GM21619 (cell line): ENCODE measurements at regions not wholly inside any gene's neighbourhood (a gene's known extent, or its start where the extent isn't known, plus 50 kb on each side); places are given as distances from the start of the nearest gene placed in this dataset.

Experiments
- ATAC-seq: cut with Tn5 transposase; IDR thresholded peaks from one replicate; pipeline ENCODE4 v1.9.1; 2021; ENCODE audit not compliant: unreplicated experiment

DNA sequence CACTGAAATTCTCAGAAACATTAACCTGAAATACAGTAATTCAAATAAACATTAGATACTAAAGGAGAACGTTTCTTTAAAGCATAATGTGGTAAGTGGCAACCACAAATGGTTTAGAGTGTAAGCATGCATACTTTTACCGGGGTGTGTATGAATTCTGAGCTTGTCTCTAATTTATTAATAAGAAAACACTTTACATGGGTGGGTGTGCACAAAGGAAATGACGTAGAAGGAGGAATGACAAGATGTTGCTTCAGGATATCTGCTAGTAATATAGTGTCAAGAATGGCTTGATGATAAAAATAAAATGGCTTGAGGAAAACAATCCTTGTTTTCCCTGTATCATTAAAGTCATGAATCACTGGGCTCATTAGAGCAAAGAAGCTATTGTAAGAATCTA is 92.5 kb downstream of the ARL4A start:
- no peak for ATAC-seq

DNA sequence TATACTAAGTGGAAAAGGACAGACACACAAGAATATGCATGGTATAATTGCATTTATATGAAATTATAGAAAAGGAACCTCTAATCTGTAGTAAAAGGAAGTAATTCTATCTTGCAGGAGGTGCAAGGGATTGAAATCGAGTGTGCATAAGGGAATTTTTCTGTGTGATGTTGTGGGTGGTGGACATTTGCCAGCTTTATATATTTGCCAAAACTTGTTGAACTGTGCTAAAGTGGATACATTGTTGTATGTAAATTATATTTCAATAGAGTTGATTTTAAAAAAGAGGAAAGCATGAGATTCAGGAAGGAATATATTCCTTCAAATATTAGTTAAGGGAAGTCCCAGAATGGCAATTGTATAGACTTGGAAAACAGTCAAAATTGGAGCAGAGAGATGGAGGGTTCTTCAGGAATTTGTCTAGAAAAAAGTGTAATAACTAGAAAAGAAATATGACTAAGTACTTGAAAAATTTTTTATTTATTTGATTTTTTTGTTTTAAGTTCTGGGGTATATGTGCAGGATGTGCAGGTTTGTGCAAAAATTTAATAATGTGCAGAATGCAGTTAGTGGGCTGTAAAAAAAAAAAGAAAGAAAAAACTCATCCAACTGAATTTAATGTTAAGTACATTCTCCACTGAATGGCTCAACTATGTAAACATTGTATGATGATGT is 96.1 kb downstream of the ARL4A start:
- no peak for ATAC-seq

DNA sequence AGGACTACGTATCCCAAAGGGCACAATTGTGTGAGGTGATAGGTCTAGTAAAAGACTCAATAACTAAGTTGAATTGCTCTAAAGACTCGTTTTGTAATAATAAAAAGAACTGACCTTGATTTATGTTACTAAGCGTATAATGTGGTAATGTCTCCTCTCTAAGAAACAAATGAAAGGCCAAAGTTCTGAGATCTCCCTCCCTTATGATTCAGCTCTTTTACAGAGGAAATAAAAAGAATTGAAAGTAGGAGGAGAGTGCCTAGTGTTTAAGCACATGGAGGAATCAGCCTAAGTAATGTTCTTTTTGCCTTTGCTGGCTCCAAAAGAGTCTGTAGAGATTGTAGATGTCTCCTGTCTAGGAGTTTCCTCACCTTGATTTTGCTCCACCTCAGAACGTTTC is 98.0 kb downstream of the ARL4A start:
- no peak for ATAC-seq

DNA sequence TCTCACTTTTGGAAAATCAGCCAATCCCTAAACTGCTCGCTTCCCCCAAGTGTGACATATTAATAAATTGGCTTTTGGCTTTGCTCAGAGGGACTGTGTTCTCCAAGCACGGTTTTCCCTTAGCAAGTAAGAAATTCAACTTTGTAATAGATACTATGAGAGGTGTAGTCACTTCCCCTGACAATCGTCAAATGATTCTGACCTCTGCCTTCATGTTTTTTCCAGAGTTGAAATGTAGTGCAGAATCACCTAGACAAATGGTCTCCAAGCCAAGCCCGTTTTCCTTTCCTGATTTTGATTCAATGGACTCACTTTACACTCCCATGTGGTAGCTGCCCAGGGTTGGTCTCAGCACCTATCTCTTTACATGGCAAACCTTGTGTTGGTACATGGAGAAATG is 99.1 kb downstream of the ARL4A start:
- ATAC-seq = no peak

DNA sequence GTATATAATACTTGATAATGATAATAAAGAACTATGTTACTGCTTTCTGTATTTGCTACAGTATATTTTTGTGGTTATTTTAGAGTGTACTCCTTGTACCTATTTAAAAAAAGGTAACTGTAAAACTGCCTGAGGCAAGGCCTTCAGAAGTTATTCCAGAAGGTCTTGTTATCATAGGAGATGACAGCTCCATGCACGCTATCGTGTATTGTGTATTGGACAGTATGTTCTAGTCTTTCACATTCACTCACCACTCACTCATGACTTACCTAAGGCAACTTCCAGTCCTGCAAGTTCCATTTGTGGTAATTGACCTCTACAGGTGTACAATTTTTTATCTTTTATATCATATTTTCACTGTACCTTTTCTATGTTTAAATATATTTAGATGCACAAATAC is 100.7 kb downstream of the ARL4A start:
- no peak for ATAC-seq

DNA sequence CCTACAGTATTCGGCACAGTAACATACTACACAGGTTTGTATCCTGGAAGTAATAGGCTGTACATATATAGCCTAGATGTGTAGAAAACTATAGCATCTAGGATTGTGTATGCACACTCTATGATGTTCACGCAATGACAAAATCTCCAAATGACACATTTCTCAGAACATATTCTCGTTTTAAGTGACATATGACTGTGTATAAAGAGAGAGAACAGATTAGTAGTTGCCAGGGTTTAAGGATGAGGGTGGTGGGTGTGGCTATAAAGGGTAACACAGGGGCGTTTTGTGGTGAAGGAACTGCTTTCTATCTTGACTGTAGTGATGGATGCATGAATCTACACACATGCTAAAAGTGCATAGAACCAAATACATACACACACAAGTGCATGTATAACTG is 101.2 kb downstream of the ARL4A start:
- ATAC-seq = no peak

DNA sequence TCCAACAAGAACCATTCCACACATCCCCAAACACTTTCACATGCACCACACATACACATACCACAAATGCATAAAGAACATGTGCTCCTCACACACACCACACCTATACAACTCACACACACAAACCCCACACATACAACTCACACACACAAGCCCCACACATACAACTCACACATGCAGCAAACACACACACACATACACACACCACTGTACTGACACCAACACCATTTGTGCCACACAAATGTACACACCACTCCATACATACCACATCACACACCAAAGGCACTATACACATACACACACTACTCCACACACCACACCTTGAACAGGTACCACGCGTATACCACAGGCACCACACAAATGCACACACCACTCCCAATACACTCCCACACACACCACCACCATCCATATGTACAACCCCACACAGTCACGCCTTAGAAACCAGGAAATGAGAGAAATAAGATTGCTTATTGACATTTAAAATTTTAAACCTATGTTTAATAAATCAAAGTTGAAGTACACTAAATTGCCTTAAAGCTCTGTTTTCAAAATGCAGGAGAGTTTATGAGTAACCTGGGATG is 107.4 kb downstream of the ARL4A start:
- no peak for ATAC-seq

DNA sequence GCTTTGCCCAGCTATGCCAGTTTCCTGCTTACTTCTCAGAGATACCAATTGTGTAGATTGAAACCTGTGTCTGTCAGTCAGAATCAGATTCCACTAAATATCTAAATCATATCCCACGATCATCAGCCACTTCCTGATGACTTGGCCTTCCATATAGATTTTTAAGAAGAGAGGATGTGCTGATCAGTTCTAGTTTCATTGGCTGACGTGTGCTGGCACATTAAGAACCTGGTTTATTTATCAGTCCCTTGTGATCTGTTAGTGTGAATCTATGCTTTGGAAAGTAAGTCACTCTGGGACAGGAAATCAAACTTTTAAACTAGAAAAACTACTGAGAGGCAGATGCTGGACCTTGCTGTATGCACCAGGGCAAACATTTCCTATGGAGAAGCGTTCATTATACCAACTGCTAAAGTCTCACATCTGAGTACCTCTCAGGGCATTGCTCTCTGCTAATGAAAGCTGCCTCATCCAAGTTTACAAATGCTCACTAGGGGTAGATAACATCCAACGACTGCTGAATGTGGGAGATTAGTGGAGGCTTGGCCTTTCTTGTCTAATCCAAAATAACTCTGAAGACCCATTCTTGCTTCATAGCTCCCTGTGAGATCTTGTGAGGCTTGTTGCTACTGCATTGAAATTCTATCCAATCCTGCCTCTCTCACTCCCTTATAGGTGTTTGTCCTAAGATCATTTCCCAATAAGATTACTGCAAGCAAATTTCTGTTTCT is 109.1 kb downstream of the ARL4A start:
- no peak for ATAC-seq

DNA sequence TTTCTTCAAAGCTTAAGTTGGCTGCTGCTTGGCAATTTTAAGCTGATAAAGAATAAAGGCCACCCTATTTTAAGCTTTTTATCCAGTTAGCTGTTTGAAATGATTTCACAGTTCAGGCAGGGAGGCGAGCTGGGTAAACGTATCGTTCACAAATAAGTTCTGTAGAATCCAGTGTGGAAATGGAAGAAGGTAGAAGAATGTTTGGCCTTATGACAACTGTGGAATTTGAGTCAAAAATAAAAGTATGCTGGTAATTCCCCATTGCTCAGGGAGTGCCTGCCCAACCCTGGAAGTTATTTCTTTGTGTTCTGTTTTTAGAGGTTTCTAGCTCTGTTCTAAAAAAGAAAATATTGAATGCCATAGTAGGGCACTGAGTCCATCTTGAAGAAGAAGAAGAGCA is 113.1 kb downstream of the ARL4A start:
- ATAC-seq = no peak

DNA sequence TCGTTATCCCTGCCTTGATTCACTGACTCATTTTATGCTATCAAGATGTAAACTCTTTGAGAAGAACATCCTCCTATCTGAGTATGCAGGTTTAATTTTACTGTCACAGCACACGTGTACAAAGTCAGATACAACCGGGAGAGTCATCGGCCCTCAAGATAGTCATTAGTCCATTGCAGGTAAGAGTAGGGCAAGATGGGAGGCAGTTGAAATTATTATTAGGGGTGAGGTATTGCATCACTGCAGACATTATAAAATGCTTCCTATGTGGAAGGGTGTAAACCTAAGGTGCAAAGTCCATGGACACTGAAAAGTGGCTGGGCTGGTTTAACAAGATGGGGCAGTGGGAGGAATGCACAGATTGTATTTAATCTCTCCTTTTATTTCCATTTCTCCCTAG is 113.7 kb downstream of the ARL4A start:
- no peak for ATAC-seq

DNA sequence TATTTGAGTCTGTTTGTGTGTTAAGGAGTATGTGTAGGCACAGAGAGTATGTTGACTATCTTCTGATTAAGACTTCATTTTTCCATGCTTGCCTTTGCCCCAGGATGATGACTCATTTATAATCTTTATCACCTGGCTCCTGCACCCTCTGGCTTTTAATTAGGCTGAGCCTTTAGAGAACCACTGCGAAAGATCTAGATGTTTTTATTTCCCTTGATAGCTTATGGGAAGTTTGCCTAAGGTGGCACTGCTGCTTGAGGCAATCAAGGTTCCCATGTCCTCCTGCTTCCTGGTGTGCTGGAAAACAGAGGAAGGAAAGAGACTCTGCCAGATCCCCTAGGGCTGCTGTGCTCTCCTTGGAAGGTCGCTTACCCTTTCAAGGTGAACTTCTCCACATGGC is 114.6 kb downstream of the ARL4A start:
- ATAC-seq = no peak

DNA sequence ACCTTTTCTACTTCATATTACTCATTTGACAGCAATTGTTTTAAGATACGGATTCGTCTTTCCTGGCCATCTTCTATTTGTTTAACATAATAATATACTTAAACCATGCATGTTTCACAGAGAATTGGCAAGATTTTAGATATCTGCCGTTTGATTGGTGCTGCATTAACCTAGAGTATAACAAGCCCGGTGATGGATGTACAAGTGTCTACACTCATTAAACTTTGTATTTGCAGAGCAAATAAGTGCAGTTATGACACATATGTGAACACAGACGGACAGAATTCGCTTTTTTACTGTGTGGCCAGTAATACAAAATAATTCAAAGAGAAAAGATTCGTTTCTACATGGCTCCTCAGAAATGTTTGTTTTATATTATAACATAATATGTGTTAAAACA is 116.1 kb downstream of the ARL4A start:
- ATAC-seq = no peak

DNA sequence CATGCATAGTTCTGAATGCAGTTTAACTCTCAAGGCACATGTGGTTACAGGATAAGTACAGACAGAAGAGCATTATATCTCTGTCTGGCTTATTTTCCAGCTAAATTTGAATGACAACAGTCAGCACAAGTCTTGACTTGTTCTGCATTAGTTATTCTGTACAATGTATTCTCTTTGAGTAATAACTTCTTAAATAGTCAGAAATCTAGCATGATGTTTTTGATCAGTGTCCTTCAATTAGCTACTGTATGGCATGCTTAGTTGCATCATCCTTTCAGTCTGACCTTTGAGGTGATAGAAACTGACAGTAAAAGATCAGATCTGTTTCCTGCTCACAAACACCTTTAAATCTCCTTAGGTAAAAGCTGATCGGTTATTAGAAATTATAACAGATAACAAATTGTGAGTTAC is 118.1 kb downstream of the ARL4A start:
- ATAC-seq = no peak

DNA sequence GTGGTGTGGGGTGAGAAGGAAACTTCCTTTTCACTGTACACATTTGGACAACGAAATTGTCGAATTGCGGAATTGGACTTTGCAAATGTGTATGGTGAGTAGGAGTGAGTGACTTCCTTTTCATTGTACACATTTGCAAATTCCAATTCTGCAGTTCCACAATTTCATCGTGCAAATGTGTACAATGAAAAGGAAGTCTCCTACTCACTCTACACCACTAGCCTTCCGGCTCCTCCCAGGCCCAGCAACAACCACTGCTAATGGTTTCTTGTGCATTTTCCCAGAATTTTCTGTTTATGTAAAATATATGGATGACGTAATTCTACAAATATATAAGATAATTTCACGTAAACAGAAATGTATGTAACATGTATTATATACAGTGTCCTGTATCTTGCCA is 118.5 kb downstream of the ARL4A start:
- ATAC-seq = no peak

DNA sequence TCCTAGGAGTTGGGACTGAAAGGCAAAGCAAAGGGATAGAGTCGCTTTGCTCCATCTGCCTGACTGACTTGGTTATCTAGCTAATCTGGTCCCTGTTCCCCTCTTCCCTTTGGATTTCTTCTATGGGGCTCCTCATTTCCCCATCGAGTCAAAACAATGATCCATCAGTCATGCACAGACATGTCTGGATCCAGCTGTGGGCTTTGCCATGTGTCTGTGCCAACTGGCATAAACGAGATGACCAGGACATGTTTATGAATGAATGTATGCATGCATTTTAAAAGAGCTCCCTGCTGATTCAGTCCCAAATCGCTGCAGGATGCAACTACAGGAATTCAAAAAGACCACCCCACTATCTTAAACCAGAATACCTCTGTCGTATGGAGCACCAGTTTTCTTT is 122.0 kb downstream of the ARL4A start:
- no peak for ATAC-seq

DNA sequence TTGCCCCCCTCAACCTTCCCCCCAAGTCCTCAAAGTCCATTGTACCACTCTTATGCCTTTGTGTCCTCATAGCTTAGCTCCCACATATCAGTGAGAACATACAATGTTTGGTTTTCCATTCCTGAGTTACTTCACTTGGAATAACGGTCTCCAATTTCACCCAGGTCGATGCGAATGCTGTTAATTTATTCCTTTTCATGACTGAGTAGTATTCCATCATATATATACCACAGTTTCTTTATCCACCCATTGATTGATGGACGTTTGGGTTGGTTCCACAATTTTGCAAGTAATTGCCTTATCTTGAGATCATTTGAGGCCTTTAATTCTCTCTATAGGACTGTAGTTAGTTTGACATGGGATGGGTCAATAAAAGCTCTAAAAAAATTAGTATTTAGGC is 124.7 kb downstream of the ARL4A start:
- ATAC-seq = no peak

DNA sequence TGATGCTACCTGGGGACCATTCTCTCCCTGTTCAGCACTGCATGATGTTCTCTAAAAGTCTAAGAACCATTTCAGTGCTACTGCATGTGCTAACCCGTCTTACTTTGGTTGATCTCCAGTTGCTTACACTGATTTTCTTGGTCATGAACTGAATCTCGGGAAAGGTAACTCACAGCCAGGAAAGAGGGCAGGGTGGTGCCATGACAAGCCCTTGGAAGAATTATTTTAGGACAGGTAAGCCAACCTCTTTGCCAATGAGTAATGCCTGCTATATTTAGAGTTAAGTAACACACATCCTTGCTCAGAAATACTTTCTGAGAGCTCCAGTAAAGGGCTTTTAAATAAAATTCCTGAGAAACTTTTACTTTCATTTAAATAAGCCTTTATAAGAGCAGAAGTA is 126.7 kb downstream of the ARL4A start:
- no peak for ATAC-seq

DNA sequence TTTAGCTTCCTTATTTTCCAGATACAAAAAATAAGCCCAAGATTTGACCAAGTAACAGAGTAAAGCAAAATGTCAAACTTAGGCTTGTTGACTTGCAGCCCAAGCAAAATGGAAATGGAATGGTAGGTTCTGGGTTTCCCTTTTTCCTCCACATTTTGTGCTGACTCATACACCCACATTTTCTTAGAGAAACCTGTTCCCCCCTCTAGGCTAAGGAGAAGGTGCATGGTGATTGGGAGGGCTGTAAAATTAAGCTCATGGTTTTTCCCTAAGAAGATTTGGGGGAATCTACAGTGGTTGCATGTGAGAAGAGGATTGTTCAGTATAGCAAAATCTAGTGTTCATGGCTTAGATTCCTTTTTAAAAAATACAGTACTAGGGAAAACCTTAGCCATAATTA is 127.4 kb downstream of the ARL4A start:
- no peak for ATAC-seq

DNA sequence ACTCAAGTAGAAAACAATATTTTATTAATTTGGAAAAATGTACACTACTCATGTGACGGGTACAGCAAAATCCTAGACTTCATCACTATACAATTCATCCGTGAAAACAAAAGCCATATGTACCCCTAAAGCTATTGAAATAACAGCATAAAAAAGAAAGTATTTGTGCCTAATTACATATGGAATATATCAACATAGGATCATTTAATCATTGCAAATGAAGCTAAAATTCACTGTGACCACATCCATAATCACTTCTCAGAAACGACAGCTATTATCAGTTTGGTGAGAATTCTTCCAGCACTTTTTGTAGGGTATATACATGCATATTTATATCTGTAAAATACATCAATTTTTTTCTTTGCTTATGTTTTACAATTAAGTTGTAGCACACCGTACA is 128.0 kb downstream of the ARL4A start:
- ATAC-seq = no peak

DNA sequence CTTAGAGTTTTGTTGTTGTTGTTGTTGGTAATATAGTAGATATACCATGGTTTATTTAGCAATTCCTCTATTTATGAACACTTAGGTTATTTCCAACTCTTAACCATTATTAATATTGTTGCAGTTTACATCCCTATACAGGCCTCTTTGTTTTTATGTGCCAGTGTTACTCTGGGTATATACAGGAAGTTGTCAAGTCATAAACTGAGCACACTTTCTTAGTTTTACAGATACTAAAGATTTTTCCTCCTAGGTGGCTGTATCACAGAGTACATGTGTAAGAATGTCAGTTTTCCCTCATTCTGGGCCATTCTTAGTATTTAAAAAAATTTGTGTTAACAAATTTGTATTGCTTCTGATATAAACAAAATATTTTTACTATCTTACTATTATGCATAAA is 128.4 kb downstream of the ARL4A start:
- ATAC-seq = no peak

DNA sequence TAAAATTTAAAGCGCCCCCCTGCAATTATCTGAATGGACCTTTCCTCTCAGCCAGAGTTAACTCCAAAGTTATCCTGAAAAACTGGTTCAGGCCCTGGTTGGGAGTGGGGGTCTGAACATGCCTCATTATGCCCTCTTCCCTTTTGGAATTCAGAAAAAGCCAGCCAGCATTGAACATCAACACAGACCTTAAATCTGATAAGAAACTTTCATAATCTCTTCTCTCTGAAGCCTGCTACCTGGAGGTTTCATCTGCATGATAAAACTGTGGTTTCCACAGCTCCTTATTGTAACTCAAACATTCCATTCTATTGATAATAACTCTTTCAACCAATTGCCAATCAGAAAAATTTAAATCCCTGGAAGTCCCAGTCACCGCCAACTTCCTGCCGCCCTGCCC is 133.3 kb downstream of the ARL4A start:
- no peak for ATAC-seq

DNA sequence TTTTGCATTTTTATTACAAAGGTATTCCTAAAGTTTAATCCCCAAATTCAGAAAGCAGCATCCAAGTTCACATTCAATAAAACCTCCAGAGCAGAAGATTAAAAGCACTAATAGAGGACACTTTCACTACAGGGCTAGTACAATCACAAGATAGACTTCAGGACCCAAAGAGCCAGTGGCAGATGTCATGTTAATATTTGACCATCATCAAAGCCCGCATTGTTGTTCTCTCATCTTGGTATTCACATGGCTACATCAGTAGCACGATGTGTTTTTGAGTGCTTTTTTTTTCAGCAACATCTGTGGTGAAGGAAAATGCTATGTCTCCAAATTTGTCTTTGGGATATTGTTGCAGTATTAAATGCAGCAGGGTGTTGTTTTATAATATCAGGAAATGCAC is 134.3 kb downstream of the ARL4A start:
- no peak for ATAC-seq

DNA sequence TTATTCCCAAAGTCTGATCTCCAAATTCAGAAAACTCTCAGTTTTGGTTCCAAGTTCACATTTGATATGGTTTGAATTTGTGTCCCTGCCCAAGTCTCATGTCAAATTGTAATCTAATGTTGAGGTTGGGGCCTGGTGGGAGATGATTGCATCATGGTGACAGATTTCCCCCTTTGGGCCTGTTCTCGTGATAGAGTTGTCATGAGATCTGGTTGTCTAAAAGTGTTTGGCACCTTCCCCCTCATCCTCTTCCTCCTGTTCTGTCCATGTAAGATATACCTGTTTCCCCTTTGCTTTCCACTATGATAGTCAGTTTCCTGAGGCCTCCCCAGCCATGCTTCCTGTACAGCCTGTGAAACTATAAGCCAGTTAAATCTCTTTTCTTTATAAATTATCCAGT is 138.6 kb downstream of the ARL4A start:
- ATAC-seq = no peak
